Type B pancreatic cell (in vitro differentiated cells): ENCODE measurements at regions not wholly inside any gene's neighbourhood (a gene's known extent, or its start where the extent isn't known, plus 50 kb on each side); places are given as distances from the start of the nearest gene placed in this dataset.

Experiments used
- DNase-seq: peaks from one replicate; pipeline ENCODE4 v3.0.0; 2021; ENCODE audit warnings: mixed read lengths; ENCODE audit not compliant: unreplicated experiment; ENCODE audit errors: extremely low spot score
- H3K27ac Mint-ChIP-seq: 2 replicates; pipeline ENCODE4 v1.8.0; 2021; ENCODE audit warnings: mild to moderate bottlenecking, mixed read lengths
- H3K27me3 Mint-ChIP-seq: 2 replicates; pipeline ENCODE4 v1.8.0; 2021; ENCODE audit warnings: mixed read lengths
- H3K36me3 Mint-ChIP-seq: 2 replicates; pipeline ENCODE4 v1.8.0; 2021; ENCODE audit warnings: mixed read lengths
- H3K4me1 Mint-ChIP-seq: one replicate; pipeline ENCODE4 v1.8.0; 2021; ENCODE audit warnings: mixed read lengths; ENCODE audit not compliant: unreplicated experiment
- H3K4me3 Mint-ChIP-seq: 2 replicates; pipeline ENCODE4 v1.8.0; 2021; ENCODE audit warnings: mild to moderate bottlenecking, mixed read lengths
- H3K9me3 Mint-ChIP-seq: 2 replicates; pipeline ENCODE4 v1.8.0; 2021; ENCODE audit warnings: mixed read lengths
- CTCF ChIP-seq: fragments of 200-600 bp; sonication (generic); conservative IDR thresholded peaks from 2 replicates; pipeline ENCODE4 v1.5.0; 2021; ENCODE audit warnings: antibody characterized with exemption, mild to moderate bottlenecking

GRCh38 chr4:115433491-115433890 is 320.1 kb upstream of the NDST4 start:
- TF ChIP-seq CTCF, result no peak
- Mint-ChIP-seq H3K9me3 (no peaks in the 10 kb centered on the region), H3K36me3 (no peaks in the 10 kb centered on the region), H3K4me3 (no peak overlapping the region), H3K27ac (no peak overlapping the region), H3K4me1 (no peaks in the 10 kb centered on the region), H3K27me3 (no peaks in the 10 kb centered on the region)
- no peak for DNase-seq

GRCh38 chr4:115430024-115430423 is 316.6 kb upstream of the NDST4 start:
- Mint-ChIP-seq H3K27ac (no peak overlapping the region), H3K4me3 (no peak overlapping the region), H3K27me3 (no peaks in the 10 kb centered on the region), H3K9me3 (no peaks in the 10 kb centered on the region), H3K4me1 (no peaks in the 10 kb centered on the region), H3K36me3 (no peaks in the 10 kb centered on the region)
- no peak for DNase-seq
- TF ChIP-seq CTCF, result no peak

GRCh38 chr4:115428455-115428854 is 315.0 kb upstream of the NDST4 start:
- TF ChIP-seq CTCF, result no peak
- H3K4me3 Mint-ChIP-seq, result no peak overlapping the region
- no peaks in the 10 kb centered on the region for H3K4me1 Mint-ChIP-seq
- DNase-seq, result no peak
- H3K27ac Mint-ChIP-seq, result no peak overlapping the region
- H3K9me3 Mint-ChIP-seq, result peaks cover 3% of the 10 kb centered on the region
- no peaks in the 10 kb centered on the region for H3K27me3 Mint-ChIP-seq
- H3K36me3 Mint-ChIP-seq, result no peaks in the 10 kb centered on the region

- Mint-ChIP-seq H3K36me3 (no peaks in the 10 kb centered on the region), H3K4me1 (no peaks in the 10 kb centered on the region), H3K27ac (peak overlapping the region; percentile 39), H3K9me3 (peaks cover 17% of the 10 kb centered on the region), H3K27me3 (no peaks in the 10 kb centered on the region), H3K4me3 (no peak overlapping the region)
- no peak for DNase-seq
- no peak for TF ChIP-seq CTCF
Observed at GRCh38 chr4:115424852-115425251, 311.4 kb upstream of the NDST4 start.

GRCh38 chr4:115418635-115419396 is 305.4 kb upstream of the NDST4 start:
- Mint-ChIP-seq H3K36me3 (no peaks in the 10 kb centered on the region), H3K4me1 (no peaks in the 10 kb centered on the region), H3K27me3 (no peaks in the 10 kb centered on the region), H3K27ac (no peak overlapping the region), H3K9me3 (peaks cover 17% of the 10 kb centered on the region), H3K4me3 (no peak overlapping the region)
- no peak for DNase-seq
- TF ChIP-seq CTCF, result no peak
